Nephron progenitor cell (in vitro differentiated cells): ENCODE measurements at regions not wholly inside any gene's neighbourhood (a gene's known extent, or its start where the extent isn't known, plus 50 kb on each side); places are given as distances from the start of the nearest gene placed in this dataset.

ENCODE experiments used
- DNase-seq: peaks from one replicate; pipeline ENCODE4 v3.0.0; 2021
- H3K27ac Mint-ChIP-seq: 2 replicates; pipeline ENCODE4 v1.8.0; 2021; ENCODE audit warnings: mild to moderate bottlenecking, moderate library complexity, mixed read lengths
- H3K27me3 Mint-ChIP-seq: 2 replicates; pipeline ENCODE4 v1.8.0; 2021; ENCODE audit warnings: mild to moderate bottlenecking, low read depth, mixed read lengths; ENCODE audit not compliant: poor library complexity
- H3K36me3 Mint-ChIP-seq: 2 replicates; pipeline ENCODE4 v1.8.0; 2021; ENCODE audit warnings: low read depth, mixed read lengths
- H3K4me1 Mint-ChIP-seq: 2 replicates; pipeline ENCODE4 v1.8.0; 2021; ENCODE audit warnings: mixed read lengths
- H3K4me3 Mint-ChIP-seq: 2 replicates; pipeline ENCODE4 v1.8.0; 2021; ENCODE audit warnings: mild to moderate bottlenecking, moderate library complexity, mixed read lengths
- H3K9me3 Mint-ChIP-seq: 2 replicates; pipeline ENCODE4 v1.8.0; 2021; ENCODE audit warnings: mild to moderate bottlenecking, moderate library complexity, mixed read lengths
- TF ChIP-seq, protein P1 (sequence below): fragments of 200-600 bp; sonication (generic); IDR thresholded peaks from 2 replicates; pipeline ENCODE4 v1.5.0; 2021; ENCODE audit warnings: antibody characterized with exemption

- no peaks in the 10 kb centered on the region for H3K9me3 Mint-ChIP-seq
- no peak overlapping the region for H3K4me3 Mint-ChIP-seq
- no peaks in the 10 kb centered on the region for H3K36me3 Mint-ChIP-seq
- no peaks in the 10 kb centered on the region for H3K4me1 Mint-ChIP-seq
- DNase-seq = no peak
- H3K27me3 Mint-ChIP-seq = peaks cover 49% of the 10 kb centered on the region
- no peak overlapping the region for H3K27ac Mint-ChIP-seq
- TF ChIP-seq, protein P1, sequence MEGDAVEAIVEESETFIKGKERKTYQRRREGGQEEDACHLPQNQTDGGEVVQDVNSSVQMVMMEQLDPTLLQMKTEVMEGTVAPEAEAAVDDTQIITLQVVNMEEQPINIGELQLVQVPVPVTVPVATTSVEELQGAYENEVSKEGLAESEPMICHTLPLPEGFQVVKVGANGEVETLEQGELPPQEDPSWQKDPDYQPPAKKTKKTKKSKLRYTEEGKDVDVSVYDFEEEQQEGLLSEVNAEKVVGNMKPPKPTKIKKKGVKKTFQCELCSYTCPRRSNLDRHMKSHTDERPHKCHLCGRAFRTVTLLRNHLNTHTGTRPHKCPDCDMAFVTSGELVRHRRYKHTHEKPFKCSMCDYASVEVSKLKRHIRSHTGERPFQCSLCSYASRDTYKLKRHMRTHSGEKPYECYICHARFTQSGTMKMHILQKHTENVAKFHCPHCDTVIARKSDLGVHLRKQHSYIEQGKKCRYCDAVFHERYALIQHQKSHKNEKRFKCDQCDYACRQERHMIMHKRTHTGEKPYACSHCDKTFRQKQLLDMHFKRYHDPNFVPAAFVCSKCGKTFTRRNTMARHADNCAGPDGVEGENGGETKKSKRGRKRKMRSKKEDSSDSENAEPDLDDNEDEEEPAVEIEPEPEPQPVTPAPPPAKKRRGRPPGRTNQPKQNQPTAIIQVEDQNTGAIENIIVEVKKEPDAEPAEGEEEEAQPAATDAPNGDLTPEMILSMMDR = no peak
Observed at GRCh38 chr12:125688223-125688622, 623.0 kb downstream of the AACS start.

DNA sequence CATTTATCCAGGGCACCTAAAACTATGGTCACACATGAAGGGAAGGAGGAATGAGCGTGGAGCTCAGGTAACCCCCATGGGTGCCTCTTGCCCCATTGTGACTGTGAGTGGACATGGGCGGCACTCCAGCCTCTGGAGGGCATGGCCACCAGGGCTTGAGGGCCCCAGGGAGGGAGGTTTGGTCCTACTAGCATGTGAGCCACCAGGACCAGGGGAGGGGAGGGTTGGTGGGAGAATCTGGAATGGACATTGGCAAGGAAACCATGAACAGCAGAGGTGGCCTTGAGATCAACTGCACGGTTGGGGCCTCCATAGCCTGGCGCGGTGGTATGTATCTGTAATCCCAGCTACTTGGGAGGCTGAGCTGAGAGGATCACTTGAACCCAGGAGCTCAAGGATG lies 623.6 kb downstream of the AACS start:
- no peak for DNase-seq
- H3K4me3 Mint-ChIP-seq = no peak overlapping the region
- peaks cover 42% of the 10 kb centered on the region for H3K27me3 Mint-ChIP-seq
- no peak overlapping the region for H3K27ac Mint-ChIP-seq
- H3K9me3 Mint-ChIP-seq = no peaks in the 10 kb centered on the region
- H3K4me1 Mint-ChIP-seq = no peaks in the 10 kb centered on the region
- TF ChIP-seq, protein P1 = no peak
- no peaks in the 10 kb centered on the region for H3K36me3 Mint-ChIP-seq

DNA sequence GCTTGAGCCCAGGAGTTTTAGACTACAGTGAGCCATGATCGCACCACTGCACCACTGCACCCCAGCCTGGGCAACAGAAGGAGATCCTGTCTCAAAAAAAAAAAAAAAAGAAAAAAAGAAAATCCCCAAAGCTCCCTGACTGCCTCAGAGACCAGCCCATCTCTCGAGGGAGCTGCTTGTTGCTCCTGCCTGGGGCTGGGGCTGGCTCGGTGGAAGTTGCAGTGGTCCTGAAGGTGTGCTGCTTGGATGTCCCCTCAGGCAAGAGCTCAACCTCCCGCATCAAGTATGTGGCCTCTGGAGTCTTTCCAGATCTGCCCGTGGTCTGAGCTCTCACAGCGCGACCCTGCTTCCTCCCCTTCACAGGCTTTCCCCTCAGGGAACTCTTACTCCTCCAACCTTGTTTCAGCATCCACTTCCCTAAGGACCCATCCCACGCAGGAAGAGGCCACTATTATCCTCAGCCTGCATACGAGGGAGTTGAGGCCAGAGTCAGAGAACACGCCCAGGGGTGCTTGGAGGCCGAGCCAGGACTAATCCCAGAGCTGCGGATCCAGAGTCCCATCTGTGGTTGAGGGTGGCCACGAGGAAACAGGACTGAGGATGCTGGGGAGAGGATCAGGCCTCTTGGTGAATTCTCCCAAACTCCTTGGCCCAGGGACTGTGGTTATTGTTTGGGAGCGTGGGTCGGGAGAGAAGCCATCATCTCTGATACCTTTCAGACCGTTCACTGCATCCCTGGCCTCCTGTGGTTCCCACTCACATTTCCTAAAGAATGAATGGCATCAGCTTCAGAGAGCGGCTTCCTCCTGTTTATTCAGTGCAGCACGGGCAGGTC lies 624.6 kb downstream of the AACS start:
- TF ChIP-seq, protein P1 = no peak
- DNase-seq = no peak
- Mint-ChIP-seq H3K36me3 (no peaks in the 10 kb centered on the region), H3K4me1 (no peaks in the 10 kb centered on the region), H3K9me3 (no peaks in the 10 kb centered on the region), H3K27me3 (peaks cover 41% of the 10 kb centered on the region), H3K27ac (no peak overlapping the region), H3K4me3 (no peak overlapping the region)

- DNase-seq = no peak
- Mint-ChIP-seq H3K27ac (no peak overlapping the region), H3K4me3 (no peak overlapping the region), H3K27me3 (peaks cover 36% of the 10 kb centered on the region), H3K36me3 (no peaks in the 10 kb centered on the region), H3K9me3 (no peaks in the 10 kb centered on the region), H3K4me1 (no peaks in the 10 kb centered on the region)
- TF ChIP-seq, protein P1 = no peak
Observed at GRCh38 chr12:125690841-125691240, 625.6 kb downstream of the AACS start.

- H3K36me3 Mint-ChIP-seq = no peaks in the 10 kb centered on the region
- H3K27ac Mint-ChIP-seq = no peak overlapping the region
- TF ChIP-seq, protein P1 = no peak
- no peak for DNase-seq
- H3K4me3 Mint-ChIP-seq = no peak overlapping the region
- no peaks in the 10 kb centered on the region for H3K9me3 Mint-ChIP-seq
- peaks cover 18% of the 10 kb centered on the region for H3K27me3 Mint-ChIP-seq
- H3K4me1 Mint-ChIP-seq = no peaks in the 10 kb centered on the region
Observed at GRCh38 chr12:125696054-125696453, 630.8 kb downstream of the AACS start.

DNA sequence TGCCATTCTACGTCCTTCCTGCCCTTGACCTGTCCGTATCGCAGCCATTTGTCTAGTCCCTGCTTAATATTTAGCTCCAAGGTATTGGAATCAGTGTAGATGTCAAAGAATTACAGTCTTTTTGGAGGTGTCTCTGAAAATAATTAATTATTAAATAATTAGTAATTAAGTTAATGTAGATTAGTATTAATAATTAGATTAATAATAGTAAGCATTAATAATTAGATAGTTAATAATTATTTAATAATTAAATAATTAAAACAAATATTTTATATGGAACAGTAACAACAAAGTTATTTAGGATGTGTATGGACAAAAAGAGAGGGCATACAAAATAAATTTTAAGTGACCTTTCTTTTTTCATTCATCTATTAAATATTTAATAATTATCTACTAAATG lies 639.6 kb downstream of the AACS start:
- Mint-ChIP-seq H3K4me1 (no peaks in the 10 kb centered on the region), H3K27me3 (peaks cover 15% of the 10 kb centered on the region), H3K4me3 (no peak overlapping the region), H3K9me3 (peaks cover 8% of the 10 kb centered on the region), H3K36me3 (no peaks in the 10 kb centered on the region), H3K27ac (no peak overlapping the region)
- TF ChIP-seq, protein P1 = no peak
- DNase-seq = no peak
